Mucosa of descending colon (tissue), 3 donors: ENCODE measurements at regions not wholly inside any gene's neighbourhood (a gene's known extent, or its start where the extent isn't known, plus 50 kb on each side); places are given as distances from the start of the nearest gene placed in this dataset.

Experiments
- ATAC-seq: fragments of 200-7000 bp; cut with Tn5 transposase; one replicate; pipeline ENCODE4 v1.9.1; 2020; ENCODE audit warnings: mild to moderate bottlenecking, moderate library complexity
- DNase-seq, 3 donors: peaks; one replicate each; pipeline ENCODE4 v3.0.0-alpha.2; 2020
- H3K36me3 ChIP-seq: fragments of 200-600 bp; one replicate; pipeline ENCODE4 v1.8.0; 2021; ENCODE audit warnings: low read depth, mild to moderate bottlenecking
- H3K4me1 ChIP-seq: fragments of 200-600 bp; one replicate; pipeline ENCODE4 v1.8.0; 2021; ENCODE audit warnings: low read depth, mild to moderate bottlenecking
- H3K4me3 ChIP-seq: fragments of 200-600 bp; one replicate; pipeline ENCODE4 v1.8.0; 2021; ENCODE audit warnings: mild to moderate bottlenecking
- H3K9me3 ChIP-seq: fragments of 200-600 bp; one replicate; pipeline ENCODE4 v1.8.0; 2021; ENCODE audit warnings: mild to moderate bottlenecking
- intact Hi-C, 2 donors: fragments of 100-400 bp; cut with DNase I in 1 of 2; cut with micrococcal nuclease in 1 of 2; formaldehyde crosslinking; loops; one replicate each; pipeline versions ENCODE4 v1.11.0 to v1.11.1; 2022; cut with DNase I, micrococcal nuclease
- TF ChIP-seq, protein P1 (sequence below): fragments of 200-600 bp; IDR thresholded peaks from one replicate; pipeline ENCODE4 v1.8.0; 2022; ENCODE audit warnings: antibody characterized with exemption, mild to moderate bottlenecking
- donor health status: DM: no; HTN: no; CAD: no; lungs with moderate emphysema.
- donor health status: DM: no; HTN: no; CAD: no.
- donor health status: DM: no; HTN: yes; CAD: no.

DNA sequence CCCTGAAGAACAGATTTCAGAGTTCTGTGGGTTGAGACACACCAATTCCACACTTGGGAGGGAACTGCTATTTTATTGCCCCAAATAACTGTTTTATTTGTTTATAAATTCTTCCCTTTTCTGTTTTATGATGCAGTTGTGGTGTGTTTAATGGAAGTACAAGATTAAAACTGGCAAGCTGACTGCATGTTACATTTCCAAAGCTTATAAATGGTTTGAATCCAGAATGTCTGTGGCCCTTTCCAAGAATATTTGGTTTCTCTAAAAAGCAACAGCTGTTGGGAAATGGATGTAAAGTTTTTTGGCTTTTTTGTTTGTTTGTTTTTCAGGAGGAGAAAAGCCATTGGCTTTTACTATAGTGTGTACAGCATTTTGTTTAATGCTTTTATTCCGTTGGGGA lies 234.5 kb downstream of the MTX2 start:
- Histone ChIP-seq H3K4me3 (no peak overlapping the region), H3K36me3 (no peaks in the 10 kb centered on the region), H3K9me3 (no peaks in the 10 kb centered on the region), H3K4me1 (peaks cover 7% of the 10 kb centered on the region)
- ATAC-seq (peak; percentile 41), DNase-seq (no peak)
- TF ChIP-seq, protein P1, sequence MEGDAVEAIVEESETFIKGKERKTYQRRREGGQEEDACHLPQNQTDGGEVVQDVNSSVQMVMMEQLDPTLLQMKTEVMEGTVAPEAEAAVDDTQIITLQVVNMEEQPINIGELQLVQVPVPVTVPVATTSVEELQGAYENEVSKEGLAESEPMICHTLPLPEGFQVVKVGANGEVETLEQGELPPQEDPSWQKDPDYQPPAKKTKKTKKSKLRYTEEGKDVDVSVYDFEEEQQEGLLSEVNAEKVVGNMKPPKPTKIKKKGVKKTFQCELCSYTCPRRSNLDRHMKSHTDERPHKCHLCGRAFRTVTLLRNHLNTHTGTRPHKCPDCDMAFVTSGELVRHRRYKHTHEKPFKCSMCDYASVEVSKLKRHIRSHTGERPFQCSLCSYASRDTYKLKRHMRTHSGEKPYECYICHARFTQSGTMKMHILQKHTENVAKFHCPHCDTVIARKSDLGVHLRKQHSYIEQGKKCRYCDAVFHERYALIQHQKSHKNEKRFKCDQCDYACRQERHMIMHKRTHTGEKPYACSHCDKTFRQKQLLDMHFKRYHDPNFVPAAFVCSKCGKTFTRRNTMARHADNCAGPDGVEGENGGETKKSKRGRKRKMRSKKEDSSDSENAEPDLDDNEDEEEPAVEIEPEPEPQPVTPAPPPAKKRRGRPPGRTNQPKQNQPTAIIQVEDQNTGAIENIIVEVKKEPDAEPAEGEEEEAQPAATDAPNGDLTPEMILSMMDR, result no peak
- intact Hi-C loops, result no loop called here

DNA sequence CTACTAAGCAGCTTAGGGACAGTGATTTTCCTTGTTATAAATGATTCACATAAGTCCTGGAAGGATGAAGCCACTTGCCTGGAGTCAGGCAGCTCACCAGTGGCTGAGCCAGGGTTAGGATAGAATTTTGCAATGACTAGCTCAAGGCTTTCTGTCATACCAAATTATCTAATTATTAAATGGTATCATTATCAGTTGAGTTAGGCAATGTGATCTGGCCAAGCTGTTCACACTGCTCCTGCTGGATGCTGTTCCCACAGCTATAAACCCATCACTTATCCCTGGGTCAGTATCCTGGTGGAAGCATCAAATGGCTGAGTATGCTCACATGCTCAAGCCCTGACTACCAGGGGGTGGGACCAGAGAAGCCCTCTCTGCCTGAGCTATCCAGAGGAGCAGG lies 235.2 kb downstream of the MTX2 start:
- ATAC-seq (no peak), DNase-seq (peak in 1 of 3 donors; percentile 8)
- H3K36me3 ChIP-seq, result no peaks in the 10 kb centered on the region
- H3K4me3 ChIP-seq, result no peak overlapping the region
- H3K4me1 ChIP-seq, result peaks cover 7% of the 10 kb centered on the region
- no peaks in the 10 kb centered on the region for H3K9me3 ChIP-seq
- intact Hi-C loops, result no loop called here
- TF ChIP-seq, protein P1, result no peak

DNA sequence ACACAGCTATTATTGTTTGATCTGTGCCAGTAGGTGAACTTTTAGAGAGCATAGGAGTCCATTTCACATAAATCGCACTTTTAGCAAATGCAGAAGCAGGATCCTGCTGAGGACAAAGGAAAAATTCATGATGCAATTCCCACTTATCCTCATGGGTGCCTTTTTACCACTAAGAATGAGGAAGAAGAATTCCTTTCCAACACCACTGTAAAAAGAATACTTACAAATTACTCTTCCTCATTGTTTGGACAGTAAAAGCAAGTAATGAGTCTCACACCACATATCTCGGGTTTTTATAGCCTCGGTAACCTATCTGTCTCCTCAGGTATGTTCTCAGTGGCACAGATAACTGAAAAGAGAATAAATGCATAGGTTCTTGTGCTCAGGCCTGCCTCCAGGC lies 238.5 kb downstream of the MTX2 start:
- Histone ChIP-seq H3K4me3 (no peak overlapping the region), H3K4me1 (peaks cover 7% of the 10 kb centered on the region), H3K9me3 (no peaks in the 10 kb centered on the region), H3K36me3 (no peaks in the 10 kb centered on the region)
- peak; percentile 29 for ATAC-seq
- intact Hi-C loops, result no loop called here
- TF ChIP-seq, protein P1, result no peak
- DNase-seq, result no peak

DNA sequence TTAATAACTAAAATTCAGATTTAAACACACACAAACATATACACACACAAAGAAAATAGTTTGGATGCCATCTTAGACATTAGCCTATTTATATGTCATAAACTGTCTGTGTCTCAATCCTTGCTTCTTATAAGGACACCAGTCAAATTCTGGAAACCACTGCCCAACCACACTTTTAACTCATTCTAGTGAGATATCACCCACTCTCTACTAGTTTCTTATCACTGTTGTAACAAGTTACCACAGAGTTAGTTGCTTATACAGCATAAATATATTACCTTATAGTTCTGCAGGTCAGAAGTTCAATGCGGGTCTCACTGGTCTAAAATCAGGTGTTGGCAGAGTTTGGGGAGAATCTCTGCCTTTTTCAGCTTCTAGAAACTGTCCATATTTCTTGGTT lies 239.1 kb downstream of the MTX2 start:
- peaks cover 7% of the 10 kb centered on the region for H3K4me1 ChIP-seq
- H3K36me3 ChIP-seq, result no peaks in the 10 kb centered on the region
- H3K9me3 ChIP-seq, result no peaks in the 10 kb centered on the region
- intact Hi-C loops, result no loop called here
- TF ChIP-seq, protein P1, result no peak
- DNase-seq, result no peak
- H3K4me3 ChIP-seq, result no peak overlapping the region
- ATAC-seq, result no peak

DNA sequence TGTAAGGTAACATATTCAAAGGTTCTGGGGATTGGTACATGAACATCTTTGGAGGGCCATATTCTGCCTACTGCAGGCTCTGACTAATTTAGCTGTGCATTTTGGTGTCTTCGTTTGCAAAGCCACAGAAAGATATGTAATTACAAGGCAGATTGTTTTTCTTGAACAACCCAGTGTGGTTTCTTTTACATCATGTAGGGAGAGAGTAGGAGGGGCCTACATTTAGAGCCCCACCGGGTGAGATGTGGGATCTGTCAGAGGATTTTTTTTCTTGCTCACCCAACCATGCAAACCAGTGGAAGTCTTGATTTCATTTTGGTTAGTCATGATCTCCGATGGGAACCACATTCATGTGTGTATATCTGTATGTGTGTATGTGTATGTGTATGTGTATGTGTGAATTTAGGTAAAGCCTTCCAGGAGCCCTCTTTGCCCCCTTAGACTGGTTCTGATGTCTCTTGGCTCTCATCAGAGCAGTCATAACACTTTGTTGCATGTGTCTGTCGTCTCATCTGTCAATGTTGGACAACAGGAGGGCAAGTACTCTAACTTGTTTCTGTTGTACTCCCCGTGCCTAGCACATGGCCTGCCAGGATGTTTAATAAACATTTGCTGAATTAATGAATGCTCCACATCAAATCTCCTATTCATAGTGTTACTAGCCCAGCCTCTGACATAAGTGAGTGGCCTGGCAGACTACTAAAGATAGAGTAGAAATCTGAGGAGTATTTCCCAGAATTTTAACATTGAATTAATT lies 239.9 kb downstream of the MTX2 start:
- no peak for ATAC-seq
- Histone ChIP-seq H3K36me3 (no peaks in the 10 kb centered on the region), H3K4me1 (peaks cover 2% of the 10 kb centered on the region), H3K4me3 (no peak overlapping the region), H3K9me3 (no peaks in the 10 kb centered on the region)
- intact Hi-C loops, result no loop called here
- TF ChIP-seq, protein P1, result no peak
- DNase-seq, result no peak
